NOMO-1 (cell line): ENCODE measurements at regions not wholly inside any gene's neighbourhood (a gene's known extent, or its start where the extent isn't known, plus 50 kb on each side); places are given as distances from the start of the nearest gene placed in this dataset.

ENCODE experiments used
- DNase-seq, 2 experiments: peaks; one replicate each; lab custom pipeline; 2025; ENCODE audit not compliant: unreplicated experiment in 2 of 2; lab: John Stamatoyannopoulos, UW

DNA sequence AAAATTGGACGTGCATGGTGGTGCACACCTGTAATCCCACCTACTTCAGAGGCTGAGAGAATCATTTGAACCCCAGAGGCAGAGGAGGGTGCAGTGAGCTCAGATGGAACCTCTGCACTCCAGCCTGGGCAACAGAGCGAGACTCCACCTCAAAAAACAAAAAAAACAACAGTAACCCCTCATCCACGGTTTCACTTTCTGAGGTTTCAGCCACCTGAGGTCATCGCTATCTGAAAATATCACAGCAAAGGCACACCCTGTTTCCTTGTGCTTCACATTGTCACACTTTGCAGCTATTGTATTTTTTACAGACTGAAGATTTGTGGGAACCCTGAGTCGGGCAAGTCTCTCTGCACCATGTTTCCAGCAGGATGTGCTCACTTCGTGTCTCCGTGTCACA, 54.1 kb upstream of the FOXQ1 start:
- no peak for DNase-seq

DNA sequence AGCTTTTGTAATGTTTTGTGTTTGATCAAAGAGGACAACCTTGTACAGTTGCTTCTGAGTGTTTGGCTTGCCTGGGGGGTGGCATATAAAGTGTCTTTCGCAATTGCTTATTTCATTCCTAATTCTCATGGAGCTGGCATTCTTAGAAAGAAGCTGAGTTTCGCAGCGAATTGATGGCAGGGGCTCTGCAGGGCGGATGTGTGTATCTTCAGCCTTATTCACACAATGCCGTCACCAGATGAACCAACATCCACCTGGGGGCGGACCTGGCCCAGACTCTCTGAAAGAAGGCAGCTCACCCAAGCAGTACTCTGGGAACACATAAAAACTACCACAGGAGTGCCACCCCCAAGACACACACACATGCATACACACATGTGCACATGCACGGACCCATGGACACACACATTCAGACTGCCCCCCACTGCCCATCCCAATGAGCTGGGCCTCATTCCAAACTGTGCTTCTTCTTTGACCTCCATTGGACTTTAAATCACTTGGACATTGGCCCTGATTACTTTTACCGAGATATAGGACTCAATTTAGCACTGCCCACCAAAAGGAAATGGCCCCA, 55.4 kb upstream of the FOXQ1 start:
- no peak for DNase-seq

DNA sequence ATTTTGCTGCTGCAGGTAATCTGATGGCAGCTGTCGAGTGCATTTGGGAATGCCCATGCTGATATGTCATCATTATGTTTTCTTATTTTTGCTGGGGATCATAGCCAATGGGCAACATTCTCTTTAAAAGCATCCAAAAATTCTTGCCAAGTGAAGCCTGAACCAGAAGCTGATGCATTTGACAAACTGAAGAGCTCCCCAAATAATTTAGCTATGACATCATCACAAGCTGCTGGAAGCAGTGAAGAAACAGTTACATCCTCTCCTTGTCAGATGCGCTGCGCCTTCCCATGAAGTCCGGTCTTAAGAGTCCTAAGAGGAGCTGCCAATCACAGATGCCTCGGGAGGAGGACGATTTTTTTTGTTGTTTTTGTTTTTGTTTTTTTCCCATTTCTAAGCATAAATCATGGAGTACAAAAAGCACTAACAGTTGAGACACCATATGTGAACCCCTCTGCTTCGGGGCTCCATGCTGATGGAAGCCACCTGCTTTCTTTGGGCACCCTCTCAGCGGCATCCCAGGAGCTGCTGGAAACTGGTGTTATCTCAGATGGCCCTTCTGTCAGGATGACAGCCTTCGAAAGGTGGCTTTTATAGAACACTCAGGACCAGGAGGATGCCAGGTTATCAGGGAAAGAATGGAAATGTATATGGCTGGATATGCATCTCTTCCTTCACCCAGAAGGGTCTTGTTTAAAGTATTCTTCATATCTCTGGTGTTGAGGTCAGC, 56.1 kb upstream of the FOXQ1 start:
- DNase-seq: no peak

DNA sequence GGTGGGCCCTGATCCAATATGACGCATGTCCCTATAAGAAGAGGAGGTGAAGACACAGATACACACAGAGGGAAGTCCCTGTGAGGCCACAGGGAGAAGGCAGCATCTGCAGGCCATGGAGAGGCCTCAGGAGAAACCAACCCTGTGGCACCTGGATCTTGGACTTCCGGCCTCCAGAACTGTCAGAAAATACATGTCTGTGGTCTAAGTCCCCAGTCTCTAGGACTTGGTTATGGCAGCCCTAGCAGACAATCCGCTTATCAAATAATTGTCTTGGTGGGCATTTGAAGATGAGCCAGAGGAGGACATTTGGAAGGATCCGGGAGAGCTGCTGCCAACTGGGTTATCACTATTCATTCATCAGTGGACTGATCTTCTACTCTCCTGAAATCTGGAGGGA, 57.6 kb upstream of the FOXQ1 start:
- no peak for DNase-seq

DNA sequence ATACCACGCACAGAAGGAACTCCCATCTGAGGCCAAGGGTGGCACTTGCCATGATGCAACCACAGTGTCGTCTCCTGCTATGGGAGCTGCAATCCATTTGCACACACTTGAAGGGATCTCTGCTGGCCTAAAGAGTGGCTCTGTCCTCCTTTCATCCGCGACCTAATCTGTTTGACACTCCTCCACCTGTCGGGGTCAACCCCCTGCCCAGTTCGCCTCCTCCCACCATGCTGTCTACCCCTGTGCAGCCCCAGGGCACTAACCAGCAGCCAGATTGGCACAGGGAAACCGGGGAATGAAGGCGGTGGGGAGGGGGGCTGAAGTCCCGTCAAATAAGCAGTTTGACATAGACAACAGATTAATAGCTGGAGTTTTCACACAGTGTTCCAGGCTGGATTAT, 58.1 kb upstream of the FOXQ1 start:
- no peak for DNase-seq

DNA sequence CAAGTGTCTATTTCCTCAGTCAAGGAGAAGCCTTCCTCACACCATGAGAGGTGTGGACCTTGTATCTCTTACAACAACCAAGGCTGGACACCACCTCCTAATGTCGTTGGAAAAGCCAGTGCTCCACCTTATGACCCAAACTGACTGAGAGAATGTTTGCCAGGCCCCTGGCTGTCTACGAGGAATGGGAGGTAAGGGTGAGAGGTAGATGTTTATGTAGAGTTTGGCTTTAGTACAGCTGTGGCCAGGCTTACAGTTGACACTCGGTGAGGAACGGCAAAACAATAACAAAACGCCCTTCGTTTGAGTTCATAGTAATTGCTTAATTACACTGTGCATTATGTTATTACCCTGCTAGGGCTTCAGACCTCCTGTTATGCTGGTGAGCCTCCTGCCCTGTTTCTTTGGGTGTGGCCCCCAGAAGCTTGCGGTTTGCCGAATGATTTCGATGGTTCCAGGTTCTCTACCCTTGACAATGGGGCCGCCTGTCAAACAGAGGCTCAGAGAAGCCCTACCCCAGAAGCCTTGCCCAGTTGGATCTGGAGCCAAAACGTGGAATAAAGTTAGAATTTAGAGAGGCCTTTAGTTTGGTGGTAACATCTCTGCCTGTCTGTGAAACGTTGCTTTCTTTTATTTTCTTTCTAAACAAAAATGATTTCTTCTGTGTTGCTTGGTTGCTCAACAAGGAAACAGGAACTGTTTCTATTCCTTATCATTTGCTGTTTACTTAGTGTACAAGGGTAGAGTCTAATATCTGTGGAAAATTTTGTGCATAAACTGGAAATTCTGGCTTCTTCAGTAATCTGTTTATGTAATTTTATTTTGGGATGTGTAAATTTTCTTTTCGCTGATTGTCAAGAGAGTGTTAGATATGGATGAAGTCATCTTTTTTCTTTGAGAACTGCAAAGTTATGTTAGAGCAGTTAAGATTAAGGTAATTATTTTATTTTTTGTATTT, 60.4 kb upstream of the FOXQ1 start:
- DNase-seq: peak; percentile 12 to 13

DNA sequence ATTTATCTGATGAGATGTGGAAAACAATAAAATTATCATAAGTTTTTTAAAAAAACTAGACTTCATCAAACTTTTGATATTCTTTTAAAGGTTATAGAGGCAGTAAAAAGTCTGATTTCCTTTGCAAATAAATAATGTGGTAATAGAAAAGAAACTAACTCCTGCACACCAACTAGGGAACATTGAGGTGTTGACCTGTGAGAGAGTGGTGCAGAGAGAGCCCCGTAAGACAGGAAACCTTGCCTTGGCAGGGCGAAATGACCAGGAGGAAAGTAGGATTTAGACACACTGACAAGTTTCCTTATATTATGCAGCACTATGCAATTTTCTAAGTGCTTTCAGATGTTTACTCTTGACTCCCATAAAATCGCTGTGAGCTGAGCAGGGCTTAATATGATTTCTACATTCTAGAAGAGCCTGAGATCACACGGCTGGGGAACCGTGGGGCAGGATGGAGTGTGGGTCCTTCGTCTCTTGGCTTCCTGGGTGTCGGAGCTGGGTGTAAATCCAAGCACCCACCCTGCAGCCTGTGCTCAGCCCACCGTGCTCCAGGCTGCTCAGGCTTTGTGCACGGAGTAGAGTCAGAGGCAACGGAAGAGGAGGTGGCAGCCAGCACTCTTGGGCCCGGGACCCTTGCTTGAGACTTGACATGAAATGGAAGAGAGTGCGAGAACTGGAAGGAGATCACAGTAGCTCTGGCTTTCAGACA, 61.3 kb upstream of the FOXQ1 start:
- DNase-seq: no peak

DNA sequence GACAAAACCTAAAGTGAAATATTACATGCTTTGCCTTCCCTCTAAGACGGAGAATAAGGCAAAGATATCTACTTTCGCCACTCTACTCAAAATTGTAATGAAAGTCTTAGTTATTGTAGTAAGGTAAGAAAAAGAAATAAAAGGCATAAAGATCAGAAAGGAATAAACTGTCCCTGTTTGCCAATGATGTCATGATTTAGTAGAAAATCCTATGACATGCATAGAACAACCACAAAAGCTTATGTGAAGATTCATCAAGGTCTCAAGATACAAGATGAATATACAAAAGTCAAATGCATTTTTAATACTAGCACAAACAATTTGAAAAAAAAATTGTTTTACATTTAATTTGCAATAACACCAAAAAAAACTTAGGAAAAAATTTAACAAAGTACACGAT, 64.0 kb upstream of the FOXQ1 start:
- no peak for DNase-seq

DNA sequence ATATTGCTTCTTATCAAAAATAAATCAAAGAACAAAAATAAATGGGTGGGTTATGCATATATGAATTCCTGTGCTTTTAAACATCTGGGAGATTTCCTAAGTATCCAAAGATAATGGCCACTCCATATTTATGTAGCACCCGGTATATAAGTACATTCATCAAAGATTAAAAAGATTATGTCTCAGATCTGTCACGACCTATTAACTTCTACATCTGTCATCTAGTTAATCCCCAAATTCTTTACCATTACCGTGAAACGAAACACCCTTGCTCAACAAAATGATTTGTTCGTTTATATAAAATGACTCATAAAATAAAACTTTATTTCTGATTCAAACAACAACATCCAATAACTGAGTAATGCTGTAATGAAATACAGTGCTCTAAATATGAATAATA, 64.8 kb upstream of the FOXQ1 start:
- no peak for DNase-seq

DNA sequence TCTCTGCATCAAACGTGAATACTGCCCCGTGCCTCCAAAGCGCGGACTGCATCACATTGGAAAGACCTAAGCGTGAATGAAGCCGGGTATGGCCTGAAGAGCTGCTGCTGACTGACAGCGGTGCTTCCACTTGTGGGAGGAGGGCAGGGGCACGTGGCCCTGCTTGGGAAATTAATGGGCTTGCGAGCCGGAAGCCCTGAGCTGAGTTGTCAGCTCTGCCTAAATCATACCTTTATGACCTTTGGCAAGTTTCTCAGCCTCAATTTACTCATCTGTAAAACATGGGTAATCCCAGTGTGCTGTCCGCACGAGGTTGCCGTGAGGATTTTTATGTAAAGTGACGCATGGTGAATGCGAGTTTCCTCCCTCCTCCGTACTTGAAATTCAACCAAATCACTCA, 67.0 kb upstream of the FOXQ1 start:
- DNase-seq: no peak

DNA sequence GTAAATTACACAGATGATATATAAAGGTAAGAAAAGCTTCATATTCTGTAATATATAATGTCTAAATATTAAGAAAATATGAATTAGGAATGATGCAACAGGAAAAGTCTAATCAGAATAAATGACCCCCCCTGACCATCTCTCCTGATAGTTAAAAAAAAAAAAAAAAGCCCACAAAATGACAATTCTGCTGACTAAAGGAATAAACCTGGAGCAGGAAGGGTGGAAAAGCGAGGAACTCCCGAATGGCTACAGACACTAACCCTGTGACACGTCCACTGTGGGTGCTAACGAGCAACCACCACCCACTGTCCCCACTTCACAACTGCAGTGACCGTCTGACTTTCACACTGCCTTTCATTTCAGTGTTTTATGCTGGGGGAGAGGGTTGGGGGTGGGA, 67.6 kb upstream of the FOXQ1 start:
- DNase-seq: no peak

DNA sequence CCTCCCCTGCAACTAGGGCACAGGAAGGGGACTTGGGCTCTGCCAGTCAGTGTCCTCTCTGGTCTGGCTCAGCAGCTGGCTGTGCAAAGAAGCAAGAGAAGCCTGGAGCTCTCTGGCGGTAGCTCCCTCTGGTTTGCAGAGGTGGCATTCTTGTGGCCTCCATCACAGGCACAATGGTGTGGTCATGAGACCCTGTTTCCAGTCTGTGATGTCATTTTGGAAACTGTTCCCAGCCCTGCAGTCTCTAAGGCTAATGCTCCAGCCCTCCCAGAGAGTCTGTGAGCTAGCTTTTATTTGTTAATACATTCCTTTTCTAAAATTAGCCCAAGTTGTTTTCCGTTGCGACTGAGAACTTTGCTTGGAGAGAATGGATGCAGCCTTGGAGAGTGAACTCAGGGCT, 69.5 kb upstream of the FOXQ1 start:
- no peak for DNase-seq

DNA sequence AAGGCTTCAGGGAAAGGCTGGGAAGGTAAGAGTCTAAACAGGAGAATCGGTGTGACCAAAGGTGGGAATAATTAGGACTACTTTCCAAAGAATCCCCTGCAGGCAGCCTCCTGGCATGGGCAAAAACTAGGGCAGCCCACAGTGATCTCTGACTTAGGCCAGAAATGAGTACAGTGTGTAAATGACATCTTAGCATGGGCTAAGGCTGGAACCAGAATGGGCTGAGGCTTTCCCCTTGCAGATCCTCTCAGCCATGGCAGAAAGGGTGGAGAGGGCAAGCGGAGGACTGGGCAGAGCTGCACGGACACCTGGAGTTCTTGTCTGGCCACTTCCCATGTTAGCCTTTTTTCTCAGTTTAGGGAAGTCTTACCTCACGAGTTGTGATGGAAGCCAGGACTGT, 69.9 kb upstream of the FOXQ1 start:
- no peak for DNase-seq

DNA sequence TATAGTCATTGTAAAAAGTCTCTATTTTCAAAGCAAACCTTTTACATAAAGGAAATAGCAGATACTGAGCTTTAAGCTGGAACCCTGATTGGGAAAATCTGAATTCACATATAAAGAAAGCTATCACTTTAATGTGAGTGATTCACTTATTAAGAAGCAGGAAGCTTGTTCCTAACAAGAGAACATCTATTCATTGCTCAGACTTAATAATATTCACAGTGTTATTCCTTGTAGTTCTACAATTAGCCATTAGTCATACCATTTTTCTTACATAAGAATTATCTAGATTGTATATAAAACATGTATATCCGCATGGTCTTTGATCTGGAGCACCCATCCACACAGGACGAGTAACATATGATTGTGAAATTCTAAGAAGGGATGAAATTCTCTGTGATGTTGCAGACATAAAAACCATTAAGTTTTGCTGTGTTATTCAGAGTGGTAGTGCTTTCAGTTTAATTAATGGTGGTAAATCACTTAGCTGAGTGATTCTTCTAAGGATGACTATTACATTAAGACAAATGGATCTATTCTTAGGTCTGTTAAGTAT, 71.1 kb upstream of the FOXQ1 start:
- DNase-seq: no peak

DNA sequence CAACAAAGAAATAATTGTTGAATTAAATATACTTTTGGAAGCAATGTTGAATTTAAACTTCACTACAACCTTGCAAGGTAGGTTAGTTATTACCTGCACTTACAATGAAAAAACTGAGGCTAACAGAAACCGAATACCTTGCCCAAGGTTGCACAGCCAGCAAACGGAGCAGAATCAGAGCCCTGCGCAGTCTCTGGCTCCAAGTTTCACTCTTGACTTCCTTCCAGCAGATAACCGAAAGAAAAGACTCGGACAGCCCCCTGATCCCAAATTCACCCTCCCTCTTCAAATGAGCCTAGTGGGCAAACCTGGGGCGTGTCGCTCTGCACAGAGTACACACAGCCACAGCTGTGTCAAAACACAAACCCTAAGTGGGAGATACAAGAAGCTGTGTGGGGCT, 72.1 kb upstream of the FOXQ1 start:
- DNase-seq: no peak

DNA sequence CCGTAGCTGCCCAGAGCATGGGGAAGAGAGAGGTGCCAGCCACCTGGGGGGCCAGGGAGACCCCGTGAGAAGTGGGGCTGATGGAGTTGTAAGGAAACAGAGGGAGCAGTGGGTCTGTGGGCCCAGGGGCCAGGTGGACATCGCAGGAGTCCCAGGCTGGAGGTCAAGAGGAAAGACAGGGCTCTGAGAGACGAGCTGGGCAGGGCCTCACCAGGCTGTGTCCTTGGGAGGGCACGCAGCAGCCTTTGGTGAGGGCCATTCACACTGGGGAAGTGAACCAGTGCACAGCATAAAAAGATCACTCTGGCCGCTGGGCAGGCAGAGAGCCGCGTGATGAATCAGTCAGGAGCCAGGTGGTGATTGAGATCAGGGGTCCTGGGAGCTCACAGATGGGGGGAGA, 73.9 kb upstream of the FOXQ1 start:
- DNase-seq: no peak

DNA sequence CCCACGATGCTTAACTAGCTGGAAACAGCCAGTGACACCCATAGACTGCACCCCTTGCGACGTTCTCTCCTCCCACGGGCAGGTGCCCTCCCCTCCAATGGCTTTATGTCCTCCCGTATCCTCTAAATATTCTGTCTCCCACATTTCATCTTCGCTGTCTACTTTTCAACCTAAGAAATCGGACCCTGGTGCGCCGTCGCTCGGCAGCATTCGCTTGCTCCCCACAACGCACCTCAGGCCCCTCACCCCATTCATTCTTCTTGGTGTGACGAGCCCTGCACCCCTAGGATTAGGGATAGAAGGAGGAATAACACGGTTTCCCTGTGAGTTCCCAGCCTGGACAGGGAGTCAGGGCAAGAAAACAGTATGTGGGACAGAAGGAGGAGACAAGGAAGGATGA, 74.3 kb upstream of the FOXQ1 start:
- DNase-seq: no peak

DNA sequence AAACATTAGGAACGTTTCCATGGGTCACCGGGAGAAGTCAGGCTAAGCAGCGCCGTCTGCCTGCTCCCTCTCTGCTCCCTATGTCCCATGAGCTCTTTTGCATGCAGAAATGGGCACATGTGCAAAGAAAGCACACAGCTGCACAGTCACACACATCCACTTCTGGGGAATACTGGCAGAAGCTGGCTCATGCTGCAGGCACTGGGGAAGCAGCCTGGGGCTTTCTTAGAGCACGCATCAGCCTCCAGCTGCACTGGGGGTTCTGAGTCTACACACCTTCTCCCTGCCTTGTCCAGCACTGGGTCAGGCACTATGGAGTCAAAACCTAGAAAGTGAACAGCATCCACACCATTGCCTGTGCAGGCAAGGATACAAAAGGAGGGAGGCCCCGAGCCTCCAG, 76.1 kb upstream of the FOXQ1 start:
- no peak for DNase-seq

DNA sequence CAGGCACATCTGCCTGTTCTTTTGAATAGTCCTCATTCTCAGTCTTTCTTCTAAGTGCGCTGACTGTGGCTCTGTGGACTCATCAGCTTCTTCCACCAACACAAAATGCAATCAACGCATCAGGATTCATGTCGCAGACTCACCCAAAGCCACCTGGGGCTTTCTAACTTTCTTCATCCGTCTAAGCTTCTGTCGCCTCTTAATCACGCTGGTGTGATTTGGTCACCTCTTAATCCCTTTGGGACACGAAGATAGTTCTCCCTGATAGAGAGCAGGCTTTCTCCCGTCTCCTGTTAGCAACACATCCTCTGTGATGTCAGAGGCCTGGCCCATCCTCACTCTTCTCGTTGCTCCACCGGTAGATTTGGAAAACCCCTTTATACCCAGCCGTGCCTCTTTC, 78.0 kb upstream of the FOXQ1 start:
- no peak for DNase-seq

DNA sequence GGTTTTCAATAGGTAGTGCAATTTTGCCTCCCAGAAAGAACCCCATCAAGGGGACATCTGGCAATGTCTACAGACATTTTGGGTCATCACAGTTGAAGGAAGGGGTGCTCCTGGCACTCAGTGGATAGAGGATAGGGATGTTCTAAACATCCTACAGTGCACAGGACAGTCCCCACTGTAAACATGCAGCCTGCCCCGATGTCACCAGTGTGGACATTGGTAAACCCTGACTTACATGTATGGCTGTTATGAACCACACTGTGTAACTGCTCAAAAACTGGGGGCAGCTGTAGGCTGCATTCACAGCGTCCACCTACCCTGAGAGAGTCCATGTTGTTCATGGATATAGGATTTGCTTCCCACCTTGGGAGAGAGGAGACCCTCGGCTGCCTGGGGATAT, 79.3 kb upstream of the FOXQ1 start:
- no peak for DNase-seq

DNA sequence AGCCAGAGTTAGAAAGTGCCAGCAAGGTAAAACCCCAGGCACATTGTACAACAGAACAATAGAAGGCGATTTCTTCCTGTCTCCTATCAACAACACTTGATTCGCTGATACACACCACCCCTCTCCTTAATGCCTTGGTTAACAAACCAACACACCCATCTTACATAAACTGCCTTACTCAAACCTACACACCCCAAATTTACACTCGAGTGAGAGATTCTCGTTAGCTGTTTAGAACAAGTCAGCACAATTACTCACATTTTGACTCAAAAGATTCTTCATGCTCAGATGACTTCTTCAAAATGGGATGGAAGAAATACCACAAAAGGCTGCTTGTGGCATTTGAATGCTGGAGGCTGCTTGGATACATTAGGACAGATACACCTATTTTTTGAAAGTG, 80.0 kb upstream of the FOXQ1 start:
- no peak for DNase-seq
